Activated CD4-positive, alpha-beta T cell treated with anti-CD3 and anti-CD28 coated beads for 36 hours (primary cell): ENCODE measurements at regions not wholly inside any gene's neighbourhood (a gene's known extent, or its start where the extent isn't known, plus 50 kb on each side); places are given as distances from the start of the nearest gene placed in this dataset.

Experiments
- ATAC-seq: fragments of 200-7000 bp; cut with Tn5 transposase; one replicate; pipeline ENCODE4 v1.10.0; 2021; ENCODE audit warnings: mild to moderate bottlenecking, moderate library complexity
- CTCF ChIA-PET: fragments of 350-600 bp; sonication (Branson Sonifier 250); formaldehyde crosslinking; loops from one replicate; lab custom pipeline; 2021; ENCODE audit warnings: antibody characterized with exemption; lab: Charles Lee
- POLR2A ChIA-PET: fragments of 350-600 bp; sonication (Branson Sonifier 250); formaldehyde crosslinking; loops from one replicate; lab custom pipeline; 2021; ENCODE audit warnings: antibody characterized with exemption, inconsistent platforms; lab: Charles Lee
- DNase-seq: peaks from one replicate; pipeline ENCODE4 v3.0.0-alpha.2; 2020
- H3K27ac Mint-ChIP-seq: one replicate; pipeline ENCODE4 v1.8.0; 2021; ENCODE audit warnings: mixed read lengths
- H3K27me3 Mint-ChIP-seq: one replicate; pipeline ENCODE4 v1.8.0; 2021; ENCODE audit warnings: mixed read lengths
- H3K36me3 Mint-ChIP-seq: one replicate; pipeline ENCODE4 v1.8.0; 2021; ENCODE audit warnings: low read depth, mixed read lengths
- H3K4me1 Mint-ChIP-seq: one replicate; pipeline ENCODE4 v1.8.0; 2021; ENCODE audit warnings: mixed read lengths
- H3K4me3 Mint-ChIP-seq: one replicate; pipeline ENCODE4 v1.8.0; 2021; ENCODE audit warnings: mild to moderate bottlenecking, moderate library complexity, mixed read lengths
- H3K9me3 Mint-ChIP-seq: one replicate; pipeline ENCODE4 v1.8.0; 2021; ENCODE audit warnings: low read depth, mixed read lengths
- intact Hi-C, 2 experiments: fragments of 100-400 bp; cut with DNase I in 1 of 2; cut with micrococcal nuclease in 1 of 2; formaldehyde crosslinking; loops; one replicate each; pipeline versions ENCODE4 v1.14.2 to v1.15.1; 2022 to 2024; cut with DNase I, micrococcal nuclease

- intact Hi-C loops: no loop called here
- Mint-ChIP-seq H3K9me3 (peaks cover 3% of the 10 kb centered on the region), H3K36me3 (no peaks in the 10 kb centered on the region), H3K27ac (no peak overlapping the region), H3K4me3 (no peak overlapping the region), H3K4me1 (no peaks in the 10 kb centered on the region), H3K27me3 (peaks cover 21% of the 10 kb centered on the region)
- no peak for ATAC-seq
- ChIA-PET CTCF (no interaction called here), POLR2A (no interaction called here)
- no peak for DNase-seq
Measured at GRCh38 chr15:95663156-95664100, 667.1 kb upstream of the NR2F2 start.

GRCh38 chr15:95664450-95664849 is 666.0 kb upstream of the NR2F2 start:
- H3K36me3 Mint-ChIP-seq: no peaks in the 10 kb centered on the region

GRCh38 chr15:95669146-95669922 is 661.2 kb upstream of the NR2F2 start:
- no peaks in the 10 kb centered on the region for H3K4me1 Mint-ChIP-seq
- intact Hi-C loops: no loop called here
- no peak for ATAC-seq
- CTCF ChIA-PET: no interaction called here
- H3K9me3 Mint-ChIP-seq: no peaks in the 10 kb centered on the region
- POLR2A ChIA-PET: no interaction called here
- H3K36me3 Mint-ChIP-seq: no peaks in the 10 kb centered on the region
- H3K27me3 Mint-ChIP-seq: peaks cover 11% of the 10 kb centered on the region
- no peak overlapping the region for H3K4me3 Mint-ChIP-seq
- no peak overlapping the region for H3K27ac Mint-ChIP-seq
- no peak for DNase-seq

More at GRCh38 chr15:95664450-95664849, 666.0 kb upstream of the NR2F2 start:
- no peaks in the 10 kb centered on the region for H3K4me1 Mint-ChIP-seq
- H3K27ac Mint-ChIP-seq: no peak overlapping the region
- ATAC-seq (no peak), DNase-seq (no peak)
- H3K27me3 Mint-ChIP-seq: peaks cover 18% of the 10 kb centered on the region
- CTCF ChIA-PET: interaction anchor here (0.6 kb wide), 1 partner anchor 101 kb away, joined by 3 read pairs; no protein-coding TSS in a partner anchor
- intact Hi-C loops: no loop called here
- no peak overlapping the region for H3K4me3 Mint-ChIP-seq
- POLR2A ChIA-PET: no interaction called here
- peaks cover 3% of the 10 kb centered on the region for H3K9me3 Mint-ChIP-seq

GRCh38 chr15:95674031-95674430 is 656.5 kb upstream of the NR2F2 start:
- peaks cover 7% of the 10 kb centered on the region for H3K27me3 Mint-ChIP-seq
- DNase-seq (no peak), ATAC-seq (no peak)
- H3K4me1 Mint-ChIP-seq: no peaks in the 10 kb centered on the region
- no peaks in the 10 kb centered on the region for H3K36me3 Mint-ChIP-seq
- H3K4me3 Mint-ChIP-seq: no peak overlapping the region
- ChIA-PET CTCF (no interaction called here), POLR2A (no interaction called here)
- no peaks in the 10 kb centered on the region for H3K9me3 Mint-ChIP-seq
- intact Hi-C loops: no loop called here
- H3K27ac Mint-ChIP-seq: no peak overlapping the region

GRCh38 chr15:95676500-95676899 is 654.0 kb upstream of the NR2F2 start:
- Mint-ChIP-seq H3K27ac (no peak overlapping the region), H3K4me1 (no peaks in the 10 kb centered on the region), H3K9me3 (no peaks in the 10 kb centered on the region), H3K36me3 (no peaks in the 10 kb centered on the region), H3K27me3 (peaks cover 6% of the 10 kb centered on the region), H3K4me3 (no peak overlapping the region)
- POLR2A ChIA-PET: no interaction called here
- CTCF ChIA-PET: no interaction called here
- ATAC-seq: no peak
- DNase-seq: no peak
- intact Hi-C loops: no loop called here

- no peak overlapping the region for H3K4me3 Mint-ChIP-seq
- POLR2A ChIA-PET: no interaction called here
- no peaks in the 10 kb centered on the region for H3K9me3 Mint-ChIP-seq
- H3K4me1 Mint-ChIP-seq: no peaks in the 10 kb centered on the region
- no peaks in the 10 kb centered on the region for H3K36me3 Mint-ChIP-seq
- ATAC-seq: no peak
- H3K27ac Mint-ChIP-seq: no peak overlapping the region
- CTCF ChIA-PET: no interaction called here
- H3K27me3 Mint-ChIP-seq: peaks cover 8% of the 10 kb centered on the region
- intact Hi-C loops: no loop called here
- DNase-seq: no peak
Measured at GRCh38 chr15:95679847-95680582, 650.5 kb upstream of the NR2F2 start.

- Mint-ChIP-seq H3K4me1 (no peaks in the 10 kb centered on the region), H3K27me3 (peaks cover 8% of the 10 kb centered on the region), H3K36me3 (no peaks in the 10 kb centered on the region), H3K9me3 (no peaks in the 10 kb centered on the region), H3K27ac (no peak overlapping the region), H3K4me3 (no peak overlapping the region)
- DNase-seq: no peak
- intact Hi-C loops: no loop called here
- ChIA-PET CTCF (no interaction called here), POLR2A (no interaction called here)
- ATAC-seq: no peak
Measured at GRCh38 chr15:95680728-95681127, 649.8 kb upstream of the NR2F2 start.

- intact Hi-C loops: no loop called here
- no peak overlapping the region for H3K27ac Mint-ChIP-seq
- no peak overlapping the region for H3K4me3 Mint-ChIP-seq
Measured at GRCh38 chr15:95681836-95682544, 648.5 kb upstream of the NR2F2 start.

GRCh38 chr15:95684126-95684525 is 646.4 kb upstream of the NR2F2 start:
- intact Hi-C loops: no loop called here
- POLR2A ChIA-PET: no interaction called here
- Mint-ChIP-seq H3K9me3 (no peaks in the 10 kb centered on the region), H3K4me1 (no peaks in the 10 kb centered on the region), H3K36me3 (no peaks in the 10 kb centered on the region), H3K27me3 (peaks cover 10% of the 10 kb centered on the region), H3K4me3 (no peak overlapping the region), H3K27ac (no peak overlapping the region)
- CTCF ChIA-PET: no interaction called here
- ATAC-seq (no peak), DNase-seq (no peak)

More at GRCh38 chr15:95681836-95682544, 648.5 kb upstream of the NR2F2 start:
- ChIA-PET POLR2A (no interaction called here), CTCF (interaction anchor here (0.6 kb wide), 1 partner anchor 980 kb away, joined by 3 read pairs; no protein-coding TSS in a partner anchor)
- Mint-ChIP-seq H3K9me3 (no peaks in the 10 kb centered on the region), H3K4me1 (no peaks in the 10 kb centered on the region), H3K27me3 (peaks cover 5% of the 10 kb centered on the region), H3K36me3 (no peaks in the 10 kb centered on the region)
- ATAC-seq (no peak), DNase-seq (no peak)

GRCh38 chr15:95684693-95685115 is 645.8 kb upstream of the NR2F2 start:
- Mint-ChIP-seq H3K36me3 (no peaks in the 10 kb centered on the region), H3K9me3 (no peaks in the 10 kb centered on the region), H3K4me1 (no peaks in the 10 kb centered on the region), H3K27ac (no peak overlapping the region), H3K4me3 (no peak overlapping the region), H3K27me3 (peaks cover 10% of the 10 kb centered on the region)
- ATAC-seq: no peak
- intact Hi-C loops: no loop called here
- ChIA-PET POLR2A (no interaction called here), CTCF (no interaction called here)
- DNase-seq: no peak

GRCh38 chr15:95687061-95687460 is 643.4 kb upstream of the NR2F2 start:
- Mint-ChIP-seq H3K36me3 (no peaks in the 10 kb centered on the region), H3K27me3 (peaks cover 5% of the 10 kb centered on the region), H3K9me3 (peaks cover 1% of the 10 kb centered on the region), H3K27ac (no peak overlapping the region), H3K4me3 (no peak overlapping the region), H3K4me1 (no peaks in the 10 kb centered on the region)
- intact Hi-C loops: no loop called here
- CTCF ChIA-PET: no interaction called here
- ATAC-seq (no peak), DNase-seq (no peak)
- POLR2A ChIA-PET: no interaction called here
